HG03558 (cell line): ENCODE measurements at regions not wholly inside any gene's neighbourhood (a gene's known extent, or its start where the extent isn't known, plus 50 kb on each side); places are given as distances from the start of the nearest gene placed in this dataset.
"Not testable (repeated sequence)": the region's sequence is repeated elsewhere in the genome, so short reads cannot be mapped to it uniquely, and the experiment has no call there.

ENCODE experiments used
- ATAC-seq: cut with Tn5 transposase; IDR thresholded peaks from one replicate; pipeline ENCODE4 v1.9.1; 2021; ENCODE audit warnings: moderate number of reproducible peaks; ENCODE audit not compliant: unreplicated experiment; ENCODE audit errors: extremely low read depth

- ATAC-seq: no peak
Observed at GRCh38 chr9:87193151-87193550, 245.8 kb upstream of the GAS1 start.

- no peak for ATAC-seq
Observed at GRCh38 chr9:87193925-87194868, 246.9 kb upstream of the GAS1 start.

GRCh38 chr9:87195306-87195705 lies 248.0 kb upstream of the GAS1 start:
- ATAC-seq: no peak

- no peak for ATAC-seq
Observed at GRCh38 chr9:87197349-87198130, 250.2 kb upstream of the GAS1 start.

GRCh38 chr9:87198716-87199115 lies 251.4 kb upstream of the GAS1 start:
- ATAC-seq: no peak

- ATAC-seq: no peak
Observed at GRCh38 chr9:87199278-87199677, 252.0 kb upstream of the GAS1 start.

- ATAC-seq: no peak
Observed at GRCh38 chr9:87199782-87200181, 252.5 kb upstream of the GAS1 start.

- ATAC-seq: no peak
Observed at GRCh38 chr9:87201351-87201751, 254.0 kb upstream of the GAS1 start.

- no peak for ATAC-seq
Observed at GRCh38 chr9:87206064-87206661, 258.9 kb upstream of the GAS1 start.

GRCh38 chr9:87210658-87211057 lies 263.4 kb upstream of the GAS1 start:
- not testable (repeated sequence) for ATAC-seq

- ATAC-seq: no peak
Observed at GRCh38 chr9:87211669-87212068, 264.4 kb upstream of the GAS1 start.

- ATAC-seq: no peak
Observed at GRCh38 chr9:87212605-87213021, 265.3 kb upstream of the GAS1 start.

GRCh38 chr9:87213948-87214347 lies 266.6 kb upstream of the GAS1 start:
- no peak for ATAC-seq

GRCh38 chr9:87214991-87215390 lies 267.7 kb upstream of the GAS1 start:
- ATAC-seq: no peak

- ATAC-seq: no peak
Observed at GRCh38 chr9:87216036-87216435, 268.7 kb upstream of the GAS1 start.

GRCh38 chr9:87216897-87217455 lies 269.7 kb upstream of the GAS1 start:
- no peak for ATAC-seq

- no peak for ATAC-seq
Observed at GRCh38 chr9:87223392-87224246, 274.0 kb upstream of the DAPK1 start.

- ATAC-seq: no peak
Observed at GRCh38 chr9:87226896-87227295, 270.8 kb upstream of the DAPK1 start.

- no peak for ATAC-seq
Observed at GRCh38 chr9:87227456-87227855, 270.2 kb upstream of the DAPK1 start.

GRCh38 chr9:87229108-87229507 lies 268.6 kb upstream of the DAPK1 start:
- no peak for ATAC-seq
